H1 (cell line): ENCODE measurements at regions not wholly inside any gene's neighbourhood (a gene's known extent, or its start where the extent isn't known, plus 50 kb on each side); places are given as distances from the start of the nearest gene placed in this dataset.

ENCODE experiments used
- ASH2L ChIP-seq: fragments of 200-600, 300-600 bp; sonication (generic); IDR thresholded peaks from one replicate; pipeline ENCODE4 v1.7.1; 2017; ENCODE audit warnings: low read length
- BACH1 ChIP-seq: IDR thresholded peaks from 2 replicates; pipeline ENCODE4 v1.6.1; 2012; ENCODE audit warnings: low read length, improper control_type of control experiment
- BCL11A ChIP-seq, 2 experiments: IDR thresholded peaks; one replicate each; pipeline ENCODE4 v1.6.1; 2011; ENCODE audit warnings: low read depth in 2 of 2, low read length in 2 of 2, mild to moderate bottlenecking in 2 of 2
- EGR1 ChIP-seq: IDR thresholded peaks from 2 replicates; pipeline ENCODE4 v1.6.1; 2011; ENCODE audit warnings: low read depth, low read length, borderline replicate concordance
- EZH2 ChIP-seq: fragments of 200-600 bp; sonication (generic); IDR thresholded peaks from 2 replicates; pipeline ENCODE4 v1.7.1; 2012; ENCODE audit warnings: low read depth, mild to moderate bottlenecking, moderate library complexity, low read length, inconsistent platforms; ENCODE audit not compliant: severe bottlenecking
- GABPA ChIP-seq: IDR thresholded peaks from 2 replicates; pipeline ENCODE4 v1.6.1; 2011; ENCODE audit warnings: mild to moderate bottlenecking, low read length, moderate library complexity, borderline replicate concordance; ENCODE audit not compliant: insufficient read depth
- KDM1A ChIP-seq: fragments of 200-600, 300-600 bp; sonication (generic); IDR thresholded peaks from 2 replicates; pipeline ENCODE4 v1.7.1; 2016; ENCODE audit warnings: mild to moderate bottlenecking, low read length, borderline replicate concordance
- POLR2A ChIP-seq, 2 experiments: IDR thresholded peaks; 1 replicate in 1 of 2; 2 replicates in 1 of 2; pipeline ENCODE4 v1.6.1; 2011; ENCODE audit warnings: low read depth in 2 of 2, low read length in 2 of 2, mild to moderate bottlenecking in 2 of 2; ENCODE audit errors: control extremely low read depth in 1 of 2
- POLR2AphosphoS5 ChIP-seq: IDR thresholded peaks from 2 replicates; pipeline ENCODE4 v1.6.1; 2011; ENCODE audit warnings: low read depth, low read length
- SP1 ChIP-seq: IDR thresholded peaks from 2 replicates; pipeline ENCODE4 v1.6.1; 2011; ENCODE audit warnings: low read depth, low read length
- SP2 ChIP-seq: IDR thresholded peaks from 2 replicates; pipeline ENCODE4 v1.6.1; 2012; ENCODE audit warnings: mild to moderate bottlenecking, low read length, inconsistent platforms
- TBP ChIP-seq: IDR thresholded peaks from 2 replicates; pipeline ENCODE4 v1.6.1; 2011; ENCODE audit warnings: low read depth, low read length, improper control_type of control experiment
- TF ChIP-seq, protein P1 (sequence below), 3 experiments: IDR thresholded peaks; 1 replicate in 2 of 3; 2 replicates in 1 of 3; pipeline versions ENCODE4 v1.5.1 to v1.6.1; 2011; ENCODE audit warnings: low read length in 3 of 3, mild to moderate bottlenecking in 3 of 3, inconsistent platforms in 2 of 3, low read depth in 1 of 3, moderate library complexity in 1 of 3; ENCODE audit not compliant: insufficient read depth in 1 of 3; ENCODE audit errors: control extremely low read depth in 1 of 3

DNA sequence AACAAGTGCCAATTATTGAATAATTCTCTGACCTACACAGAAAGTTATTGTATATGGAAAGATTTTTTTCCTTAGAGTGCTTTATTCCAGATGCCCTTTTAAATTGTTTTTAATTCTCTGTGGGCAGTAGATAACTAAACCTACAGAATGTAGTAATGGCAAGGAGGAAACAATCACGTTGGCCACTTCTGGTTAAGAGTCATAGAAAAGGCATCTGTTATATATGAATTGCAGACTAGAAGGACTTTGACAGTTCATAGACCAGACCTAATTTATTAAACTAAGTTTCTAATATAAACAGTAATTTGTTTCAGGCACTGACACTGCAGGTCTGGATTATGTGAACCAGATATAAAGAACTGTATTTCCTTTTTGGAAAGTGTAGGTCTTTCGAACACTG, 607.5 kb downstream of the PLCL1 start:
- TF ChIP-seq, protein P1, sequence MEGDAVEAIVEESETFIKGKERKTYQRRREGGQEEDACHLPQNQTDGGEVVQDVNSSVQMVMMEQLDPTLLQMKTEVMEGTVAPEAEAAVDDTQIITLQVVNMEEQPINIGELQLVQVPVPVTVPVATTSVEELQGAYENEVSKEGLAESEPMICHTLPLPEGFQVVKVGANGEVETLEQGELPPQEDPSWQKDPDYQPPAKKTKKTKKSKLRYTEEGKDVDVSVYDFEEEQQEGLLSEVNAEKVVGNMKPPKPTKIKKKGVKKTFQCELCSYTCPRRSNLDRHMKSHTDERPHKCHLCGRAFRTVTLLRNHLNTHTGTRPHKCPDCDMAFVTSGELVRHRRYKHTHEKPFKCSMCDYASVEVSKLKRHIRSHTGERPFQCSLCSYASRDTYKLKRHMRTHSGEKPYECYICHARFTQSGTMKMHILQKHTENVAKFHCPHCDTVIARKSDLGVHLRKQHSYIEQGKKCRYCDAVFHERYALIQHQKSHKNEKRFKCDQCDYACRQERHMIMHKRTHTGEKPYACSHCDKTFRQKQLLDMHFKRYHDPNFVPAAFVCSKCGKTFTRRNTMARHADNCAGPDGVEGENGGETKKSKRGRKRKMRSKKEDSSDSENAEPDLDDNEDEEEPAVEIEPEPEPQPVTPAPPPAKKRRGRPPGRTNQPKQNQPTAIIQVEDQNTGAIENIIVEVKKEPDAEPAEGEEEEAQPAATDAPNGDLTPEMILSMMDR (IDR thresholded peaks at IDR 0.05; ENCODE audit: control extremely low read depth in 1 of 3, insufficient read depth in 1 of 3, low read depth in 1 of 3, low read length in 3 of 3): no peak
- TF ChIP-seq EGR1: no peak
- no peak for TF ChIP-seq EZH2
- no peak for TF ChIP-seq POLR2A (IDR thresholded peaks at IDR 0.05; ENCODE audit: control extremely low read depth in 1 of 2, low read depth in 2 of 2, low read length in 2 of 2)
- TF ChIP-seq TBP: no peak
- no peak for TF ChIP-seq BCL11A (IDR thresholded peaks at IDR 0.05; ENCODE audit: low read depth in 2 of 2, low read length in 2 of 2)
- TF ChIP-seq POLR2AphosphoS5: no peak
- no peak for TF ChIP-seq BACH1
- TF ChIP-seq SP1: no peak
- no peak for TF ChIP-seq KDM1A
- TF ChIP-seq GABPA: no peak
- no peak for TF ChIP-seq SP2
- TF ChIP-seq ASH2L: no peak
